ENCODE measurements at regions not wholly inside any gene's neighbourhood (a gene's known extent, or its start where the extent isn't known, plus 50 kb on each side); places are given as distances from the start of the nearest gene placed in this dataset.

DNA sequence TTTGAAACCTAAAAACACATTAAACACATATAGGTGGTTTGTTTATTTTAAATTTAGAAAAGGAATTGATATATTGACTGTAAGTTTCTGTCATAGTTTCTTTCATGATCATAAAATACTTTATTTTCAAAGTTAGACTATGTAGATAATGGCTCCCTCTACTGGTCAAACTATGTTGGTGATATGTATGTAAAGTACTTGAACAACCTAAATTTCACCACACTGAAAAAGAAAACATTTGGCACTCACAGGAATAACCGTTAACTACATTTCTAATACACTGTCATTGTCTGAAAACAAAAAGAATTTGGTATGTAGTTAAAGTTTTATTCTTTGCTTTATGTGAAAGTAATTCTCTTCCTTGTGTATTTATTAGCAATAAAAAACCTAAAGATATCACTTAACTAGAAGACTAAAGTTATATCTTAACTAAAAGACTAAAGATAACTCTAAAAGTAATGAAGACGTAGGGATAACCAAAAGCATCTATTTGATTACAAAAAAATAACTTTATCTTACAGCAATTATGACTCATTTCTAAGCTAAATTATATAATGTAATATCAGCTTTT lies 427.5 kb downstream of the VGLL3 start:
- in situ Hi-C loops (cut with HindIII; ENCODE audit: low sequenced_read_pairs), result no loop called here
- H3K4me3 ChIP-seq (ENCODE audit: low read depth, low read length), result no peak overlapping the region
- TF ChIP-seq, protein P1, sequence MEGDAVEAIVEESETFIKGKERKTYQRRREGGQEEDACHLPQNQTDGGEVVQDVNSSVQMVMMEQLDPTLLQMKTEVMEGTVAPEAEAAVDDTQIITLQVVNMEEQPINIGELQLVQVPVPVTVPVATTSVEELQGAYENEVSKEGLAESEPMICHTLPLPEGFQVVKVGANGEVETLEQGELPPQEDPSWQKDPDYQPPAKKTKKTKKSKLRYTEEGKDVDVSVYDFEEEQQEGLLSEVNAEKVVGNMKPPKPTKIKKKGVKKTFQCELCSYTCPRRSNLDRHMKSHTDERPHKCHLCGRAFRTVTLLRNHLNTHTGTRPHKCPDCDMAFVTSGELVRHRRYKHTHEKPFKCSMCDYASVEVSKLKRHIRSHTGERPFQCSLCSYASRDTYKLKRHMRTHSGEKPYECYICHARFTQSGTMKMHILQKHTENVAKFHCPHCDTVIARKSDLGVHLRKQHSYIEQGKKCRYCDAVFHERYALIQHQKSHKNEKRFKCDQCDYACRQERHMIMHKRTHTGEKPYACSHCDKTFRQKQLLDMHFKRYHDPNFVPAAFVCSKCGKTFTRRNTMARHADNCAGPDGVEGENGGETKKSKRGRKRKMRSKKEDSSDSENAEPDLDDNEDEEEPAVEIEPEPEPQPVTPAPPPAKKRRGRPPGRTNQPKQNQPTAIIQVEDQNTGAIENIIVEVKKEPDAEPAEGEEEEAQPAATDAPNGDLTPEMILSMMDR (IDR thresholded peaks at IDR 0.05; ENCODE audit: low read depth, low read length, missing control alignments), result peak; percentile 39
- peak; percentile 27 for DNase-seq (ENCODE audit: low read depth)

DNA sequence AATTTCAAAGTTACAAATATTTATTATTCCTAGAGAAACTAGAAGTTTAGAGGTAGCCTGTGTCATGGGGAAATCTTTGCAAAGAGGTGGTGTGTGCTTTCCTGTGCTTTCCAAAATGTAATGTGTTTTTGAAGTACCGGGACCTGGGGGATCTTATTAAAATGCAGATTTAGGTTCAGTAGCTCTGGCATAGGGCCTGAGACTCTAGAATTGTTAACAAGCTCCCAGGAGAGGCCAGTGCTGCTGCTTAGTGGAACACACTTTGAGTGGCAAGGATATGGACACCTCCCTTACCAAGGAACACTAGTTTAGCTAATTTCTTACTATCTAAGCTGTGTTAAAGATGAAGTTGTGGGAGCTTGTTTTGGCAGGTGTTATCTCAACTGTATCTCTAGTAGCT lies 428.9 kb downstream of the VGLL3 start:
- in situ Hi-C loops (cut with HindIII; ENCODE audit: low sequenced_read_pairs), result no loop called here
- H3K4me3 ChIP-seq (ENCODE audit: low read depth, low read length), result no peak overlapping the region
- no peak for DNase-seq (ENCODE audit: low read depth)
- TF ChIP-seq, protein P1 (IDR thresholded peaks at IDR 0.05; ENCODE audit: low read depth, low read length, missing control alignments), result no peak

DNA sequence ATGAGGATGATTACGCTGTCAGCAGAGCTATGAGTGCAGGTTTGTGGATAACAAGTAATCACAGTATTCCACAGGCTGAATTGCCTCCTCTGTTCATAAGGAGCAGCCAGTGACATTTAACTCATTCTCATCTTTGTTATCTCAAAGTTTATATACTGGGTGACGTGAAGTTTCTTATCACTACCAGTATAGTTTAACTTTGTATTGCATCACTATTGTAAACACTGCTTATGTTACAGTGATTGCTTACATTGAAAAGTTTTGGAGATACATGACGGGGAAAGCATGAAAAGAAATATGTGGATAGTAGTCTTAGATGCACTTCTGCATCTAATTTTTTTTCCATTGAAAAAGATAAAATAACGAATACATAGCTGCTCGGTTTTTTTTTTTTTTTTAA lies 429.7 kb downstream of the VGLL3 start:
- in situ Hi-C loops (cut with HindIII; ENCODE audit: low sequenced_read_pairs), result no loop called here
- H3K4me3 ChIP-seq (ENCODE audit: low read depth, low read length), result no peak overlapping the region
- TF ChIP-seq, protein P1 (IDR thresholded peaks at IDR 0.05; ENCODE audit: low read depth, low read length, missing control alignments), result no peak
- DNase-seq (ENCODE audit: low read depth), result no peak

DNA sequence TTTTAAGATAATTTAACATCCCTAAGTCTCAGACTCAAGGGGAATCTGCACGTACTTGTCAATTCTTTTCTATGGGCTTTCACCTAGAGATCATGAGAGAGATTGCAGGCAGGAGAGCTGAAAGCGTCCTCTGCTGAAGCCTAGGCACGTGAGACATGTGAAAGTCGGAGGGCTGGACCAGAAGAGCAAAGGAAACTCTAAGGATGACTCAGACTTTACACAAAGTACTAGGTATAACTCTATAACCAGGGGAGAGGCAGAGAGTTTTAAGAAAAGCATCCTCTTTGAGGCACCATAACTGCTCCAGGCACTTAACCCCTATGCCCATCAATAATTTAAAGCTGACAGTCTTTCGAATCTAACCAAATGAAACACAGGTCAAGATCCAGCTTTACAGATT lies 436.6 kb downstream of the VGLL3 start:
- no peak overlapping the region for H3K4me3 ChIP-seq (ENCODE audit: low read depth, low read length)
- in situ Hi-C loops (cut with HindIII; ENCODE audit: low sequenced_read_pairs), result no loop called here
- TF ChIP-seq, protein P1 (IDR thresholded peaks at IDR 0.05; ENCODE audit: low read depth, low read length, missing control alignments), result no peak
- DNase-seq (ENCODE audit: low read depth), result no peak

DNA sequence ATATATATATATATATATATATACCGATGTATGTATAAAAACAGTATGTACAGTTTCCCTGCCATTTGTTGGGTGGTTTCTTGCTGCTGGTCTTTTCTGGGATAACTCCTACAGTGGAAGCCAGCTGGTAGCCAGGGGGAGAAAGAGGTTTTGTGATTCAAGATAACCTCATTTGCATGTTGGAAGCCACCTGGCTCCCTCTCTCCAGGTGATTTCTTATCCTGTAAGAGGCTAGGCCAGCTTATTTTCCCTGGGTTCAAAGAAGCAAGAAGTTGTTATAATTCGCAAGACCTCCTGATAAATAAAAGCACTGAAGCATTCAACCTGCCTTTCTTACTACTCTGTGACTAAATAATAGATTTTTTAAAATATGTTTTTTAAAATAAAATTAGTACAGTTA lies 443.3 kb downstream of the VGLL3 start:
- H3K4me3 ChIP-seq (ENCODE audit: low read depth, low read length), result no peak overlapping the region
- no peak for DNase-seq (ENCODE audit: low read depth)
- in situ Hi-C loops (cut with HindIII; ENCODE audit: low sequenced_read_pairs), result no loop called here
- TF ChIP-seq, protein P1 (IDR thresholded peaks at IDR 0.05; ENCODE audit: low read depth, low read length, missing control alignments), result no peak

DNA sequence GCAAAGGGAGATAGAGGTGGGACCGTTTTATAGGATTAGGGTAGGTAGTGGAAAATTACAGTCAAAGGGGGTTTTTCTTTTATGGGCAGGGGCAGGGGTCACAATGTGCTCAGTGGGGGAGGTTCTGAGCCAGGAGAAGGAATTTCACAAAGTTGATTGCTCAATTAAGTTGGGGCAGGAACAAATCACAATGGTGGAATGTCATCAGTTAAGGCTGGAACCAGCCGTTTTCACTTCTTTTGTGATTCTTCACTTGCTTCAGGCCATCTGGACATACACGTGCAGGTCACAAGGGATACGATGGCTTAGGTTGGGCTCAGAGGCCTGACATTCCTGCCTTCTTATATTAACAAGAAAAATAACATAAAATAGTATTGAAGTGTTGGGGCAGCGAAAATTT lies 453.8 kb downstream of the VGLL3 start:
- TF ChIP-seq, protein P1 (IDR thresholded peaks at IDR 0.05; ENCODE audit: low read depth, low read length, missing control alignments), result no peak
- H3K4me3 ChIP-seq (ENCODE audit: low read depth, low read length), result no peak overlapping the region
- in situ Hi-C loops (cut with HindIII; ENCODE audit: low sequenced_read_pairs), result no loop called here
- DNase-seq (ENCODE audit: low read depth), result no peak
